Urothelium cell line (cell line): ENCODE measurements at regions not wholly inside any gene's neighbourhood (a gene's known extent, or its start where the extent isn't known, plus 50 kb on each side); places are given as distances from the start of the nearest gene placed in this dataset.
"Not testable (repeated sequence)": the region's sequence is repeated elsewhere in the genome, so short reads cannot be mapped to it uniquely, and the experiment has no call there.

Experiments used
- DNase-seq: peaks from one replicate; pipeline ENCODE4 v3.0.0; 2011; ENCODE audit warnings: low spot score, mixed read lengths
- FAIRE-seq: peaks from 2 replicates; lab custom pipeline; 2011; peaks lifted over from hg19 to GRCh38; lab: Jason Lieb, UNC

DNA sequence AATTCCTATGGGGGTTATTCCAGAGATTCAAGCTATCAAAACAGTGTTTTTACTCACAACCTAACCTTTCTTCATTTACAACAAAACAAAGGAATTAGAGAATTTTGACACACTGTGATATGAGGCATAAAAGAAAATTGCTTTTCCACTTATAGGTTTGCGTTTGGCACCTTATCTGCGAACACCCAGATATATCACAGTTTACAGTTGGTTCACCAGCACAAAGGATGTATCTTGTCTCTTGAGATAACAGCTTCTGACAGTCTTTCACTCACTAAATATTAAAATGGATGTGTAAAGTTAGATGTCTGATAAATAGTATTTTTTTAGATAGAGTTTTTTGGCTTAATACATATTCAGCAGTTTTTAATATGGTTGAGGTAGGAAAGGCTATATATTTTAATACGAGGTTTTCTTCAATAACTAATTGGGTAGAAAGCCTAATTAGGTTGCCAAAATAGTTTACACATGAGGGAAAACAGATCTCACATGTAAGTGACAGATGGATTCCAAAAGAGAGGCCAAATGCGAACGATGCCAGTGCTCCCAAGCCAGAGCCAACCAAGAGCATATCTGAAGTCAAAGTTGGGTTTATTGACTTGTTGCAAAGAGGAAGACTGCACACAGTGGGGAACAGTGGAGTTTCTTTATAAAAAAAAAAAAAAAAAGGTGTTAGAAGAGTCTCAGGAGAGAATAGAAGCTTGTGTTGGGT is 1495.2 kb downstream of the MAT2B start:
- DNase-seq (no peak), FAIRE-seq (no peak)

- DNase-seq (no peak), FAIRE-seq (no peak)
Measured at GRCh38 chr5:165003283-165003682, 1497.9 kb downstream of the MAT2B start.

DNA sequence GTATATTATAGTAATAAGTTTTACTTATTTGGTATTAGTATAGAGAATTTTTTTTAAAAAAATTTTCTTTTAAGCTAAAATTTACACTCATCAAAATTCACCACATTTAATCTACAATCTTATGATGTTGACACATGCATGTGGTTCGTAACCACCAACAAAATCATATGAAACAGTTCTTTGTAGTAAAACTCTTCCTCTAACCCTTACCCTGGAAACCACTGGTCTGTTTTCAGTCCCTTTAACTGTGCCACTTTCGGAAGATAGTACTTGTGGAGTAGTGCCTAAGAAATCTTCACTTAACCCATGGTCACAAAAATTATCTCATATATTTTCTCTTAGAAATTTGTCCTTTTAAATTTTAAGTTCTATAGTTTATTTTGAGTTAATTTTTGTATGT is 1498.8 kb downstream of the MAT2B start:
- DNase-seq (no peak), FAIRE-seq (no peak)

- DNase-seq (no peak), FAIRE-seq (no peak)
Measured at GRCh38 chr5:165014439-165014838, 1509.0 kb downstream of the MAT2B start.

DNA sequence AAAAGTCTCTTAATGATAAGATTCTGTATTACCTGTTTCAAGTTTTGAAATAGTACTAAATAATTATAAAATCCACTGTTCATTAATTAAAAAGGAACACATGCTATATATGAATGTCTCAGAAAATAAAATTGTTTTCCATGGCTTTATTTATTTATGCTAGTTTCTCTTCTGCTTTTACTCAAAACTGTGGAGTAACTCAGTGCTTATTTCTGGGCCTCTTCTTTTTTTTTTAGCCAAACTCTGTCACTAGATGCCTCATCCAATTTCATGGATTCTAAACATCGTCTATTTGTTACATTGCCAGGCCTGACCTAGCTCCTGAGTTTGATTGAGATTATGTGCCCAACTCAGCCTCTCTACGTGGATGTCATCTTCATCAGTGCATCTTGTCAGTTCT is 1509.7 kb downstream of the MAT2B start:
- FAIRE-seq (no peak), DNase-seq (no peak)

- FAIRE-seq (no peak), DNase-seq (no peak)
Measured at GRCh38 chr5:165015547-165015946, 1510.1 kb downstream of the MAT2B start.

DNA sequence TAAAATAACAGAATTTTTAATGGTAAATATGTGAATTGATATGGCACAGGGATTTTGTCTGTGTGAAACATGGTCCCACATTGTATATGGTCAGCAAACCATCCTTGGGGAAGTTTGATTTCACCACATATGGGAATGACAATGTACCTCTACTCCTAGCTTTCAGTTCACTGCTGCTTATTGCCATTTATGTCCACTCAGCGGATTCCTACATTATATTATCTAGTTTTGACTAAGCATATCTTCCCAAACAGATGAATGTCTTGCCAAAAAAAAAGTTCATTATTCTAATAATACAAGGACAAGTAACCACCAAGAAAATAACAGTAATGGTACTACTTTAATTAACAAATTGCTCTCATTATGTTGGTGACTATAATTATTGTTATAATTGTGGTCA is 1521.6 kb downstream of the MAT2B start:
- FAIRE-seq (no peak), DNase-seq (no peak)

DNA sequence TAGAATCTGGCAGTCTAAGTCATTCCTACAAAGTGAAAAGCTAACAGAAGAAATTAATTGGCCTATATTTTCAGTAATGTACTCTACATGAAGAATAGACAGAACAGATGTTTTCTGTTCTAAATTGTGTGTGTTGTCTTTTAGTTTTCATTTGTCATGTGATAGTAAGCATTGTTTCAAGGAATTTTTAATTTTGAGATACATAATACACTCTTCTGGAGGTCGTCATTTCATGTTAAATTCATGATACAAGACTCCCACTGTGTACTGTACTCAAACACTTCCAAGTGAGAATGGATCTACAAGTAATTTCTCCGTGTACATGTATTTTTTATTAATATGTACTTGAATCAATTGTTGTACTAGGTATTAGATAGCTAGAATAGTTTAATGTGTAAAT is 1522.9 kb downstream of the MAT2B start:
- DNase-seq (no peak), FAIRE-seq (no peak)

- FAIRE-seq, result no peak
- no peak for DNase-seq
Measured at GRCh38 chr5:165029099-165029870, 1523.9 kb downstream of the MAT2B start.

DNA sequence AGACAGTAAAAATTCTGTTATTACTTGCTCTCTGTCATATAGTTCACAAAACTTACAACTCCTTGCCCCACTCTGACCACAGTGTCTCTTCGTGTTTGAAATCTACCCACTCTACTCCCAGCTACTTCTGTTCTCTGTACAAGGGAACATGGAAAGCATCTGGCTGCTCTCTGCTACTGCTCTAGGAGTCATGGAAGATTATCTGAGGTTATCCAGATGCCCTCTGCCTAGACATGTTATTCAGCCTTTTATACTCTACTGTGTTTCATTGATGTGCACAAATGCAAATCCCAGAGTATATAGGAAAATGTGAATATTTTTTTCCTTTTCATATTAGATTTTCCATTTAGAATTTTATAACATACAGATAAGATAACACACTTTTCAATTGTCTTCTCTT is 1525.6 kb downstream of the MAT2B start:
- FAIRE-seq (no peak), DNase-seq (no peak)

GRCh38 chr5:165031371-165031770 is 1526.0 kb downstream of the MAT2B start:
- DNase-seq (no peak), FAIRE-seq (no peak)

DNA sequence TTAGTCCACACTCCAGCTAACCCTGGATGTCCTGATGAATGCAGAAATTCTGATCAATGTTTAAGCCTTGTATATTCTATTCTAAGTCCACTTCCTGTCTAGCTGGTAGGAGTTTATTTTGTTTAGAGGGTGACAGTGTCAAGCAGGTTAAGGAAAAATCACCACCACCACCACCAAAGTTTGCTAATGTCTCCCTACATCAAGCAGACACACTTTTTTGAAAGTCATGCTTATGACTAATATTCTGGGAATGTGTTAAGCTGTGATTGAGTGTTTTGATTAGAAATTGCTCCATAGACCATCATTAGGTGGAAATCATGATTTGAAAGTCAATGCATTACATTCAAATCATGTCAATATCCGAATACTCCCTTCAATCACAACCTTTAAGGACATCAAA is 1530.1 kb downstream of the MAT2B start:
- DNase-seq, result no peak

GRCh38 chr5:165039748-165040147 is 1534.3 kb downstream of the MAT2B start:
- no peak for DNase-seq
- FAIRE-seq, result no peak

More for the DNA sequence above, 1530.1 kb downstream of the MAT2B start:
- FAIRE-seq, result no peak

- not testable (repeated sequence) for FAIRE-seq, DNase-seq
Measured at GRCh38 chr5:165045941-165046340, 1540.5 kb downstream of the MAT2B start.

- no peak for DNase-seq
- no peak for FAIRE-seq
Measured at GRCh38 chr5:165055476-165055875, 1550.1 kb downstream of the MAT2B start.

GRCh38 chr5:165057145-165057544 is 1551.7 kb downstream of the MAT2B start:
- FAIRE-seq (no peak), DNase-seq (no peak)

- FAIRE-seq, result no peak
Measured at GRCh38 chr5:165066751-165067385, 1561.4 kb downstream of the MAT2B start.

DNA sequence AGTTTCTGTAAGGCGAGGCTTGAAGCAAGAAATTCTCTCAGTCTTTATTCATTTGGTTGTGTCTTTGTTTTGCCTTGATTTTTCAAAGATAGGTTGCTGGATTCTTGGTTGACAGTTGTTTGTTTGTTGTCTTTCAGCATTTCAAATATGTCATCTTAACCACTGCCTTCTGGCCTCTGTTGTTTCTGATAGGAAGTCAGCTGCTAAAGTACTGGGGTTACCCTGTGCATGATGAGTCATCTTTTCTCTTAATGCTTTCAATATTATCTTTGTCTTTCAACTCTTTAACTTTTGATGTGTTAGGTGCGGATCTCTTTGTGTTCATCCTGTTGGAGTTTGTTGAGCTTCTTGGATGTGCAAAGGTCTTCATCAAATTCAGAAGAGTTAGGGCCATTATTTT is 1571.3 kb downstream of the MAT2B start:
- DNase-seq (no peak), FAIRE-seq (no peak)

More at GRCh38 chr5:165066751-165067385, 1561.4 kb downstream of the MAT2B start:
- DNase-seq, result no peak

DNA sequence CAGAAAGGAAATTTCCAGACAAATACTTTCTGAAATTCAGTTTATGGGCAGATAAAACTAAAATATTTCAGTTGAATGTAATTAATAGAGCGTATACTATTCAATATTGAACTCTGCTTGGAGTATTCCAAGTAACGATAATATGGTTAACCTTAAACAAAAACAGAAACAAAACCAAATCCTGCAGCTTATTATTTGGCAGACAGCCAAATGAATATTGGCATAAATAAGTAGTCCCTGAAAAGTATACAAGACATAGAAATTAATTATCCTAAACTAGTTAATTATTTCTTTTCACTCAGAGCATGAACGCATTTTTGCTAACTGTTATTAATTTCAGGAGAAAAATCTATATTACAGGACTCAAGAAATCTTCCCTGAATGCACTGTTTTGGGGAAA is 1574.0 kb downstream of the MAT2B start:
- FAIRE-seq, result no peak
- DNase-seq, result no peak

DNA sequence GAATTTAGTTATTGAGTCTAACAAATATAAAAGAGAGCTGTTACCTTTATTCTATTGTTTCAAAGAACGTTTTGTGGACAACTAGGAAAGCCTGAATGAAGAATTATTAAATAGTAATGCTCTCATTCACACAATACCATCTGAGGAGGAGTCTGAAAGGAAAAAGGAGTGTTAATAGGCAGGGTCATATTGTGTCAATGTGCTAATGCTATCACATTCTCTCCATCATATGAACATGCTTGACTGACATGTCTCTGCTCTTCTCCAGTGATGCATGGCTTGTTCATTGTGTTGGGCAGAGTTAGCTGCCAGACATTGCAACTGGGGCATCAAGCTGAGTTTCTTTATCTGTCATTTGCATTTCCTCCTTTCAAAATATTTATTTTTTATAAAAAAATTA is 1578.0 kb downstream of the MAT2B start:
- no peak for FAIRE-seq
- DNase-seq, result no peak

DNA sequence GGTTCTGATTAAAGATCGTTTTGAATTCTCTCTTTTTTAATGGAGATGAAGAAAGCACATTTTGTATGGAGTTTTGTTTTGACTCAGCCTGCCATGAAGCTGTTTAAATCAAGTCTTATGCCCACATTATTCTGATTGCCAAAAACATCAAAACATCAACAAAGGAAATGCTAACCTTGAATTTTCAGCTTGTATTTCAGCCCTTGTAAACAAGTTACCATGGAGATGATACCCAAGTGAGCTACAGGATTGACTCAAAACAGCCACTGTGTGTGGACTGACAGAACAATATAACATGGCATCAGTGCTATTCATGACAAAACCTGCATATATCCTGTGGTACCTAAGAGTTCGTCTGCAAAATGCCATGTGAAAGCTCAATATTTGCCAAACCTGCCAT is 1581.0 kb downstream of the MAT2B start:
- DNase-seq (no peak), FAIRE-seq (no peak)

- FAIRE-seq (no peak), DNase-seq (no peak)
Measured at GRCh38 chr5:165094782-165095181, 1589.4 kb downstream of the MAT2B start.
